Skeletal muscle cell (primary cell): ENCODE measurements at regions not wholly inside any gene's neighbourhood (a gene's known extent, or its start where the extent isn't known, plus 50 kb on each side); places are given as distances from the start of the nearest gene placed in this dataset.

Experiments used
- DNase-seq: peaks from one replicate; pipeline ENCODE4 v3.0.0-alpha.2; 2010; ENCODE audit warnings: low read depth
- H3K4me3 ChIP-seq: 2 replicates; pipeline ENCODE4 v1.5.1; 2011; ENCODE audit warnings: low read depth, mild to moderate bottlenecking, control low read depth, low read length, moderate library complexity

DNA sequence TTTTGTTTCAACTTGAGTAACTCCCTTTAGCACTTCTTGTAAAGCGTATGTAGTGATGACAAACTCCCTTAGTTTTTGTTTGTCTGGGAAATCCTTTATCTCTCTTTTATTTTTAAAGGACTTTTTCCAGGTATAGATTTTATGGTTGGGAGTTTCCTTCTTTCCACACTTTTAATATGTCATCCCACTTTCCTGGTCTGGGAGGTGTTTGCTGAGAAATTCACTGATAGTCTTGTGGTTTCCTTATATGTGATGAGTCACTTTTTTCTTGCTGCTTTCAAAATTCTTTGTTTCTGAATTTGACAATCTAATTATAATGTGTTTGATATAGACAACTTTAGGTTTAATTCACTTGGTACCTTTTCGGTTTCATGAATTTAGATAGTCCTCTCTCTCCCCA, 353.9 kb downstream of the GPAT3 start:
- H3K4me3 ChIP-seq = no peak overlapping the region
- no peak for DNase-seq

DNA sequence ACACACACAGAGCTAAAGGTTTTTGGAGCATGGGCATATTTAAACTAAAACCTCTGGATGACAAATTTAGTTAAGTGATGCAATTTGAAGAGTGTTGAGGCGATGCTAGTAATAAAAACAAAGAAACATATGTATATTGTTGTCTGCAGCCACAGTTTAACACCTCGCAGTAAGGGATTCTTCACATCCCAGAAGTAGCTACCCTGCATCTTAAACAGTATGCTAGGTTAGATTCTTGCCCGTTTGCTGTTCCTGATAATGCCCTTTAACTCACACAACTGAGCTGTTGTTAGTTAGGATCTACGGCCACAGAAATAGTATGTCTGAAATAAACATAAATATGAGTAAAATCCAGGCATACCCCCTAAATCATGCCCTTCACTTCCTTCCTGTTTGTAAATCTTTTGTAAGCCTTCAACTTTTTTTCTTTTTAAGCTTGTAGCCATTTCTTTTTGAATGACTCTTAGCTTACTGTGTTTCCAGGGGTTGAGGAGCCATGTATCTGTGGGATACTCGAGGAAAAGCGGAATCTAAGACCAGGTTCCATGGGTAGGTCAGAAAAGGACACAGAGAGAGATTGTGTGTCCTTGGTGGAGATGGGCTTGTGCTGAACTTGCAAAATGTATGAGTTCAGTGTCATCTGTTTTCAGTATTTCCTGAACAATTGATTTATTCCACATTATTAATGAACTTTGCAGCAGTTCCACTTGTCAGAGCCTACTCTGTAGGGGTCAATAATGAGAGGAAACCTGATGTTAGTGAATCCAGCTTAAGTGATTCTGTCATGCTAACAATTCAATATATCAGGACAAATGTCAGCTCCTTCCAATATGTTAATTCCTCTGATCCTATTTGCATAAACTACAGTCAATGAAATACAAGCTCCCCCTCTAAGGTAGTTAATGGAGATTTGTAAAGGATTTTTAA, 349.6 kb downstream of the GPAT3 start:
- H3K4me3 ChIP-seq = no peak overlapping the region
- DNase-seq = no peak

DNA sequence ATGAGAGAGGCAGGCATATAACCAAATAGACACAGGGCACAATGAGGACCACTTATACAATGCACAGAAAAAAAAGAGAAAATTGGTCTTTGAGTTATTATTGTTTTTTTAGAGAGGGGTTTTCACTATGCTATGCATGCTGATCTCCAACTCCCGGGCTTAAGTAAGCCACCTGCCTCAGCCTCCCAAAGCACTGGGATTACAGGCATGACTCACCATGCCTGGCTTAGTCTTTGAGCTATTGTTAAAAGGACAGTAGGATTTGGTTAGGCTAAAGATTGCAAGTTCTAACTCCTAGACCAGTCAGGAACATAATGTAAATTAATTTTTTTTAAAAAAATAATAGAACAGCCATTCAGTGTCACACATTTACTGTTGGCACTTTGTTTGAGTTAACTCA, 340.1 kb downstream of the GPAT3 start:
- no peak for DNase-seq
- no peak overlapping the region for H3K4me3 ChIP-seq

DNA sequence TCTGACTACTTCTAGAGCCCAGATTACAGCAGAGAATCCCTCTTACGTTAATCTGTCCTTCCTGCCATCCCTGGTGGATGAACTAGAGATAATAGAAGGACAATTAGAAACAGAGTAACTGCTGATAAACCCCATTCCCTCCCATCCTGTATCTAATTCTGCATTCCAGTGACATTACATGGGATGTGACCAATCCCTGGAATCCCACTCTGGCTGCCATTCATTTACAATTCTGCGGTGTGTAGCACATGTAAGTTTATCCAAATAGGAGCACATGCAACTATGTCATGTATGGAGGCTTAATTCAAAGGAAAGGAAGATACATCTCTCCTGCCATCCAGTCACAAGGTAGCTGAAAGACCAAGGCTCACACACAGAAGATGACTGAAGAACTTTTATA, 339.5 kb downstream of the GPAT3 start:
- no peak for DNase-seq
- no peak overlapping the region for H3K4me3 ChIP-seq

DNA sequence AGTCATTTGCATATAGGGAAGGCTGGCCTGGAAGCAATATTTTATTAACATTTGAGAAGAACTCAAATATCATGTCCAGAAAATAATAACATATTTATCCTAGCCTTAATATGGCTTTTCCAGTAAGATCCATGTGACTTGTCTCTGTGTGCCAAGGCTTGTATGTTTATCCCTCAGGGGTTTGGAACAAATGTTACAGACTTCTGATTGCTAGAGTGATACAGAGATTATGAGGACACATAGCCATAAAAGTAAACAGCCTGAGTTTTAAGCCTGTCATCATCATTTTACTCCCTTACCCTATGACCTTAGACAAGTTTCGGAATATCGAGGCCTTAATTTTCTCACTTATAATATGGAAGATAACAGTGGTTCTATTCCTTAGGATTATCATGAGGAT, 338.1 kb downstream of the GPAT3 start:
- H3K4me3 ChIP-seq = no peak overlapping the region
- no peak for DNase-seq

DNA sequence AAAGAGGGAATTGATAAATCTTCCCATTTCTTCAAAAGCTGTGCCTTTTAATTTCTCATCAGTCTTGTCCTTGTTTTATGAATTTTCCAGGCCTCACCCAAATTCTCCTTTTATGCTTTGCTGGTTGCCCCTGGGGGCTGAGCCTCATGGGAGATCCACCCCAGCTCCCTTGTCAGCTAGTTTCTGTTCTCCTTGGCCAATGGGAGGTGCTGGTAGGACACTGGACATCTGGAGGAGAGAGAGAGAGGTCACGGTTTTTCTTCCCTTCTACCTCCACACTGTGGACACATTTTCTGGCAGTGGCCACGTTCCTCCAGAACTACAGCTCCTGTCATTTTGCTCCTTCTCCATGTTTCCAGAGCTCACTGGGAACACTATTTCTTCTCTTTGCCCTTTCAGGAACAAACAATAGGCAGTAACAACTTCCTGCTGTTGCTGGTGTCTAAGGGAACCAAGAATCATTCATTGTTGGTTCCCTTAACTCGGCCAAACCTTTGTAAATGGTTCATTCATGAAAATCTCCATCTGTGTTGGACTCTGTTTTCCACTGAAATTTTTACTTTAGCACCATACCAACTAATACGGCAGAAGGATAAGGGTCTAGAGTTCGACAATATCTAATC, 334.5 kb downstream of the GPAT3 start:
- DNase-seq = no peak
- H3K4me3 ChIP-seq = no peak overlapping the region

DNA sequence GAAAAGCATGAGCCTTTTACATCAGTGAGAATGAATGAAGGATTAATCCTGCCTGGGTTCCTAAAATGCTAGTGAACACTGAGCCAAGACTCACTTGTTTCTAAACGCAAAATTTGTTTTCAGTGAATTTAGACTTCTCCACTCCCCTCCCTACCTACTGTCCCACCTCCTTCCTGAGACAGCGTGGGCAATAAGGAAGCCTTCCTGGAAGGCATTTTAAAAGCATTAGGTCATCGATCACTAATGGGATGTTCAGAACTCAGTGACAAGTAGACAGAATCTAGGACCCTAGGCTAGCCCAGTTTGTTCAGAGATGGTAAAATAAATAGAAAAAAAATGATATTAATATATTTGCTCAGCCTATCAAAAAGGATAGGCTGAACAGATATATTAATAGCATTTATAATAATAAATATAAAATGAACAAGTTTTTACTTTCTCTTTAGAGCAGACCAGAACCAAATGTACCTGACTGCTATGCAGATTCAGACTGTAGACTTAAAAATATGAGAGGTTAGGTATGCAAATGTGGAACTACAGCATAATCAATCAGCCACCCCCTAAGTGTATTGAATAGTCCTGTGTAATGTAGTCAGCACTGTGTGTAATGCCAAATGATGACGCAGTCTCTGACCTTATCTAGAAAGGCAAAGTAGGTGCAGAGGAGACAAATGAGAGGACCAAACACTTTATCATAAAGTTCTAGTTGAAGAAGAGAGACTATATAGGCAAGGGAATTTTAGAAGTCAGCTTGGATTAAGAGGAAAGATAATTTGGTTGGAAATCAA, 331.1 kb downstream of the GPAT3 start:
- no peak overlapping the region for H3K4me3 ChIP-seq

DNA sequence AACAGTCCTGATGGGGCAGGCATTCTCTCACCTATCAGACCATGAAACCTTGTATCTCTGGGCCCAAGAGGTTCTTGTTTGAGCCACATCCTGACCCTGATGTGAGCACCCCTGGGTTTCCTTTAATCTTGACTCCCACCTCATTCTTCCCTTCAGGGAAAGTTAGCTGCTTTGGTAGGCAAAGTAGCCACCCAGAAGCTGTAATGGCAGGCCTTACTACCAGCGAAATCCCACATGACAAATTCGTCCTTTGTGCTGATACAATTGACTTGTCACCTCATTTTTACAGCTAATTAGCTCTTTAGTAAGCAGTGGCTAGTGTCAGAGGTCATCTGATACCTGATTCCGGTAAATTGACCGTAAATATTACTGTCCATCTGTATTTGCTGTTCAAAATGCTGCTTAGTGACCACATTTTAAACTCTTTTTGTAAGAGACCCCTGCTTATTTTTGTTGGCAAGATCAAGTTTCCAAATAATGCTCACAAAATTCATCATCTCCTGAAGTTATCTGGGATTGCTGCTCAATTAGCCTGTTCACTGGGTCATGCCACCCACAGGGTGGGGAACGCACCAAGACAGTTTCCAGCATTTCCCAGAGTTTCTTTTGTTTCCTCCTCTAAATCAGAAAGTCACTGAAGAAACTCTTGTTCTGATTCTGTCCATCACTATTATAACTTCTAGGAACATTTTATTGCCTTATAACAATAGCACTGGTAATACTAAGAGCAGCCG, 329.7 kb downstream of the GPAT3 start:
- H3K4me3 ChIP-seq = no peak overlapping the region
- DNase-seq = no peak

More for the DNA sequence above, 331.1 kb downstream of the GPAT3 start:
- DNase-seq = no peak

DNA sequence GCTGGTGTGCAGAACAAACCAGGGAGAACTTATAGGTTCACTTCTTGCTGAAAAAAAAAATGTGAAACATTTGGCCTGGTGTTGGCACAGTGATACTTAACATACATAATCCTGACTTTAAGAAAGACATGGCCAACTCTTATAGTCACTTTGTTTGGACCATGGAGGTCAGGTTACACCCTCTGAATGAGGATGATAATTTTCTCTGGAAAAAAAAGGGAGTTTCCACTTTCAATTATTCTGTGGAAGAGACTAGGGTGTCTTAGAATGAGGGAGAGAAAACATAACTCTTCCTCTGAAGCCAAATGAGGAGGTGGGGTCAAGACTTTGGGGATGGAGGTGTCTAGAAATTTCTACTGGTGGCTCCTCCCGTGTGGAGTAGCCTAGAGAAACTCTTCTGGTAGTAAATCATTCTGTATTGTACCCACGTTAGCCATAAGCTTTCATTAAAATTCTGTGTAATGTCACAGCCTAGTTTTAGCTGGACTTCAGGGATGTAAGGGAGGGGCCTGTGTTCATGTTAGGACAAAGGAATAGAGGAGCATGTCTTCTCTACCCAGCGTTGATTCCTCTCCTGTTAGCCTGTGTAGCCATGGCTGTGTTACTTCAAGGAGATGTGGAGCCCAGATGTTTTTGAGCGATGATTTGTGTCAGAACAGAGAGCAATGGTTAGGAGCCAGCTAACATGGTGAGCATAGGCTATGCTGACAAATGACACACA, 328.3 kb downstream of the GPAT3 start:
- H3K4me3 ChIP-seq = no peak overlapping the region
- DNase-seq = no peak

DNA sequence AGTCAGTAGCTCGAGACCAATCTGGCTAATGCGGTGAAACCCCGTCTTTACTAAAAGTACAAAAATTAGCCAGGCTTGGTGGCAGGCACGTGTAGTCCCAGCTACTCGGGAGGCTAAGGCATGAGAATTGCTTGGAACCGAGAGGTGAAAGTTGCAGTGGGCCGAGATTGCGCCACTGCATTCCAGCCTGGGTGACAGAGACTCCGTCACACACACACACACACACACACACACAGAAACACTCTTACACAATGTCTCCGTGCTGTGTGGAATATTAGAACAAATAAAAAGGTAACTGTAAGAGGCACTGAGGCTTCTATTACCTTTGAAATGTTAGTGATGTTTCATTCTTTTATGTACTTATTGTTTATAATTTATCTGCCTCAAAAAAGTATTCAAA, 326.6 kb downstream of the GPAT3 start:
- DNase-seq = no peak

DNA sequence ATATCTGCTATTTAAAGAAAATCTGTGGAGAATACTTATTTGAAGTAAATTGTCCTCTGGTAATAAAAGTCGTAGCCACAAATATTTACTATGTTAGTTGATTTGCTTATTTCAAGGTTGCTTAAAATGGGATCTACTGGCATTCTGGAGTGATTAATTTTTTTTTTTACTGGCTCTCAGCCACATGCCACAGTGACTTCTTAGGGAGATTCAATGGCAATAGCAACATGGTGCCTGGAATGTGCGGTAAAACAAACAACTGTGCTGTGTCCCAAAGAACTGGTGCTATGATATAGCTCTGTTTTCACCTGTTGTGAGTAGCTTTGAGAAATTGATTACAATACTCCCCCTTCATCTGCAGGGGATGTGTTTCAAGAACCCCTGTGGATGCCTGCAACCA, 324.3 kb downstream of the GPAT3 start:
- no peak overlapping the region for H3K4me3 ChIP-seq
- DNase-seq = no peak

More for the DNA sequence above, 326.6 kb downstream of the GPAT3 start:
- no peak overlapping the region for H3K4me3 ChIP-seq

DNA sequence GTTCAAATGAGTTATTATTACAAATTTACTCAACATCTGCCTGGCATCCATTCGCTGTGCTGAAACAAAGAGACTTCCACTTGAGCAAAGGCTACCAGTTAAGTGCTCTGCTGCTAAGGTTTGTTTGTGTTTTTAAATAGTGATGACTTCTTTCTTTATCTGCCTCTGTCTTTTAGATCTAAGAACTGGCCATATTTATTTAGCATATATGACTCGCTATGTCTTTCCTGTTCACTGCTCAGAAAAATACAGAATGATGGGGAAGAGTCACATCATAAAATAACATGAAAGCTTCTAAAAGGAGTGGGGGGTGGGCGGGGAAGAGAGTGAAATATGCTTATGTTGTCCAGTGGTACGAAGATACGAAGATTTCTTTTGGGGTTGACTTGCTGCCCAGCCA, 322.2 kb downstream of the GPAT3 start:
- DNase-seq = no peak
- no peak overlapping the region for H3K4me3 ChIP-seq

DNA sequence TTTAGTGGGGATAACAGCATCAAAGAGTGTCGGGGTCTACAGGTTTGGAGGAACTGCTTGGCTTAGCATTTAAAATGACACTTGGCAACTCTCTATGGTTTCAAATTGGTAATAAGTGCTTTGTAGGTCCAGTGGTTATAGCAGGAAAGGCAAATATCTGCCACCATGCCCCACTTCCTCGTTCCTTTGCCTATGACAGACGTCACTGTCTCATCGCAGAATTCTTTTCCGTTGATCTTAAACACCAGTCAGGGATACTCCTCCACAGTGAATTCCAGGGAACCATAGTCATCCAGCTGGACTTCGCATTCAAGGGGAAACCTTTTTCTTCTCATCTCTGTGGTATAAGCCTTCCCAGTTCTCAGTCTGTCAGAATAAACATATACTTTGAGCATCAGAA, 319.1 kb downstream of the GPAT3 start:
- no peak overlapping the region for H3K4me3 ChIP-seq
- DNase-seq = peak; percentile 82

DNA sequence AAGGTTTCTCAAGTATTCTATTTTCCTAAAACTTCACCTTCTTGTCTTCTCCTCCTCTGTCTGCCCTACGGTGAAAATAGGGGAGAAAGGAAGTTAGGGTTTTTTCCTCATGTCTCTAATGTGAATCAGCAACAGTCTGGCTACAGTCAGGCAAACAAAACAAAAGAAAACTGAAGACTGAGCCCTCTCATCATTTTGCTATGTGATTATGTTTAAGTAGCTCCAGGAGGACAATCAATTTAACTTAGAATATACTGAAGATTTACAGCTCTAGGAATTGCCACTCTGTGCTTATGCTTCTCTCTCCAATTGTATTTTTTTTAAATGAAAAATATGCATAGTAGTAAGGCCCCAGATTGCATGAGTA, 316.2 kb downstream of the GPAT3 start:
- no peak overlapping the region for H3K4me3 ChIP-seq
- DNase-seq = peak; percentile 41

DNA sequence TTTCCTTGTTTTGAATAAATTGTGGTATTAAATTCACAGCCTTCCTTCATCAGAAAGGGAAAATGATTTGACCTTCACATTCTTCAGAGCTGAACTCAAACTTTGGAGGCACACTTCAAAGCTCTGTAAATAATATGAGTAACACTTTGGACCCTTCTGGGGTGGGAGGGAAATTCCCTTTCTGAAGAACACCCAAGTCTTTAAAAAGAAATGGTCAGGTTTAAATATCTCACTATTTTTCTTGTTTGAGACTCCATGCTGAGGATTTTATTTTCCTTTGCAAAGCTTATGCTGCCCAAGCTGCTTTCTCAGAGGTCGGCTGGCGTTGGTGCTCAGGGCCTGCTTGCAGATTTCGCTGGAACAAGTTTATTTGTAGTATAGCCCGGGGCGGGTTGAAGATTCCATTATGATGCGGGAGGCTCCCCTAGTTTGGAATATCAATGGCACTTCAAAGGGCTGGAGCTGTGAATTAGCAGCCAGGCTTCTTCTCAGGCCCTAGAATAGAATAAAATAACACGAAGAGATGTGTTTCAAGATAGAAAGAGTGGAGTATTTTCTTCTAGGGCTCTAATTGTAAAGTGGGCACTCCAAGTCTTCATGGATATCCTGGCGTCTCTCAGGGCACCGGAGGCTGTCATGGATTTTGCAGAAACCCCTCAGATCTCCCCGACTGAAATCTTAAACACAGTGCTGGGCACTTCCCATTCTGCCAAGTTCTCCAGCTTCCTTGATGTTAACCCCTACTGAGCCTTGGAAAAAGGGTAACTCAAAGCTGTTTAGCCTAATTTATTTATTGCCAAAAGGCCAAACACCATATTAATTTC, 315.6 kb downstream of the GPAT3 start:
- no peak for DNase-seq
- no peak overlapping the region for H3K4me3 ChIP-seq

DNA sequence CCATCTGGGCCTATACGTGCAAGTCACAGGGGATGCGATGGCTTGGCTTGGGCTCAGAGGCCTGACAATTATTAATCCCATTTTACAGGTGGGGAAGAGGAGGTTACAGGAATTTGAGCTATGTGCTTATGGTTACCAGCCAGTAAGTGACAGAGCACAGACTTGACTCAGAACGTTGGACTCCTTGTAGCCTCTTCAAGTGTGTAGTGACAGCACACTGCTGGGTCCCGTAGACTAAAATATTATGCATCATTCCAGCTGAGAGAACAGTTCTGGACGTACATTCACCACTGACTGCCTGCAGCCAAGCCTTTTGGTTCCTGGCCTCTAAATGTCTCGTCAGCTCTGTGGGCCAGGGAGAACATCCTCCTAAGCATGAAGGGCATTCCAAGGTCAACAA, 314.5 kb downstream of the GPAT3 start:
- H3K4me3 ChIP-seq = no peak overlapping the region
- DNase-seq = no peak

DNA sequence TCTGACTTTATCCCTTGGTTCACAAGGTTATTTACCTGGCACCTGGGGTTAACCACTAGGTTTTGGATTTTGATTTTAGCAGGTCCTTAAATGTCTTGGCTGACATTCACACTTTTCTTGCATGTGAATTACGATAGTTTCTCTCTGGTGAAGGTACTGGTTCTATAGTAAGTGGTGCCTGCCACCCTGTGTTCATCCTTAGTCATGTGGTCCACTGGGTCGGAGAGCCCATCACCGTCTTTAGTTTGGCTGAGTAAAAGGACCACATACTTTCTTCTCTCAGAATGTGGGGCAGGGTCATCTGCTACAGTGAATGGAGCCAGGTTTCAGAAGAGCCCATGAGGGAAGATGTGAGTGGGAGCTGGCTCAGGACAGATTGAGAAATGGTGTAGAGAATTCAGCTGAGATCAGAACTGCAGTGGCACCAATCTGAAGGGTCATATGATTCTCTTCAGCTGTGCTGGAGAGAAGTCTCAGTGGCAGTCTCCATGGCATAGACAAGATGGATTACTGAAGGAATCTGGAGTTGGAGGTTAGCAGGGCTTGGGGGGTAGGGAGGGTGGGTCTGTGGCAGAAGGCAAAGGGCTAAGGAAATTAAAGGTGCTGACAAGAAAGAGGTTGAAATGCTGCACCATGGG, 310.4 kb downstream of the GPAT3 start:
- no peak for DNase-seq
- H3K4me3 ChIP-seq = no peak overlapping the region

DNA sequence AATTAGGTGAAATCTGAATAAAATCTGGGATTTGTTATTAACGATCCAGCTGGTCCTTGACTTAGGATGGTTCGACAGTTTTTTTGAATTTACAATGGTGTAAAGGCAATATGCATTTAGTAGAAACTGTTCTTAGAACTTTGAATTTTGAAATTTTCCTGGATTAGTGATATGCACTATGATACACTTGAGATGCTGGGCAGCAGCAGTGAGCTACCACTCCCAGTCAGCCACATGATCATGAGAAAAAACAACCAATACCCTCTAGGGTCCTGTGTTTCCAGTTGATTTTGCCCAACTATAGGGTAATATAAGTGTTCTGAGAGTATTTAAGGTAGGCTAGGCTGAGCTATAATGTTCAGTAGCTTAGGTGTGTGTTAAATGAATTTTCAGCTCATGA, 303.7 kb downstream of the GPAT3 start:
- no peak for DNase-seq
- H3K4me3 ChIP-seq = no peak overlapping the region
